ENCODE measurements at regions not wholly inside any gene's neighbourhood (a gene's known extent, or its start where the extent isn't known, plus 50 kb on each side); places are given as distances from the start of the nearest gene placed in this dataset.

DNA sequence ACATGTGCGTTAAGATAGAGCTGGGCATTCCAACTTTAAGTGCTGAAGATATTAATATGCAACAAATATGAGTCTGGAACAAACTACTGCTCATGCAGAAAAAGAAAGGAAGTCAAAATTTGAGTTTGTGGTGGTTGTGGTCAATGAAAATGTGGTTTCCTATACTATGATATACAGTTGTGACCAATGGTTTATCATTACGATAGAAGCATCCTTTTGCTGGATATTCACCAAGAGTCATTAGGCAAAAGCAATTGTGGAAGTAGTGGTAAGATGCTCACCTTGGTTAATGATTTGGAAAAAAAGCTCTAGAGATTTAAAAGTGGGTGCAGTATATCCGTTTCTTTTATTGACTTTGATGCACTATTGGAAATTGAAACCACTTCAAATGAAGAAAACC is 1007.0 kb downstream of the NR2F1-AS1 start:
- TF ChIP-seq, protein P1, sequence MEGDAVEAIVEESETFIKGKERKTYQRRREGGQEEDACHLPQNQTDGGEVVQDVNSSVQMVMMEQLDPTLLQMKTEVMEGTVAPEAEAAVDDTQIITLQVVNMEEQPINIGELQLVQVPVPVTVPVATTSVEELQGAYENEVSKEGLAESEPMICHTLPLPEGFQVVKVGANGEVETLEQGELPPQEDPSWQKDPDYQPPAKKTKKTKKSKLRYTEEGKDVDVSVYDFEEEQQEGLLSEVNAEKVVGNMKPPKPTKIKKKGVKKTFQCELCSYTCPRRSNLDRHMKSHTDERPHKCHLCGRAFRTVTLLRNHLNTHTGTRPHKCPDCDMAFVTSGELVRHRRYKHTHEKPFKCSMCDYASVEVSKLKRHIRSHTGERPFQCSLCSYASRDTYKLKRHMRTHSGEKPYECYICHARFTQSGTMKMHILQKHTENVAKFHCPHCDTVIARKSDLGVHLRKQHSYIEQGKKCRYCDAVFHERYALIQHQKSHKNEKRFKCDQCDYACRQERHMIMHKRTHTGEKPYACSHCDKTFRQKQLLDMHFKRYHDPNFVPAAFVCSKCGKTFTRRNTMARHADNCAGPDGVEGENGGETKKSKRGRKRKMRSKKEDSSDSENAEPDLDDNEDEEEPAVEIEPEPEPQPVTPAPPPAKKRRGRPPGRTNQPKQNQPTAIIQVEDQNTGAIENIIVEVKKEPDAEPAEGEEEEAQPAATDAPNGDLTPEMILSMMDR (IDR thresholded peaks at IDR 0.05 in 2 of 3, conservative IDR thresholded peaks at IDR 0.05 in 1 of 3; ENCODE audit: control insufficient read depth in 2 of 3, extremely low read depth in 1 of 3, insufficient read depth in 1 of 3, low read depth in 3 of 3, low read length in 3 of 3) = no peak
- TF ChIP-seq JUNB (IDR thresholded peaks at IDR 0.05) (no peak), FOXK2 (IDR thresholded peaks at IDR 0.05) (no peak), SMARCA5 (IDR thresholded peaks at IDR 0.05) (no peak), SP1 (IDR thresholded peaks at IDR 0.05; ENCODE audit: low read depth, low read length) (no peak), EZH2 (IDR thresholded peaks at IDR 0.05; ENCODE audit: borderline replicate concordance, control insufficient read depth, low read depth, low read length) (no peak), YBX1 (IDR thresholded peaks at IDR 0.05) (no peak), HDAC6 (IDR thresholded peaks at IDR 0.05; ENCODE audit: unreplicated experiment) (no peak), NR2C2 (IDR thresholded peaks at IDR 0.05; ENCODE audit: borderline replicate concordance, control insufficient read depth, insufficient read length, low read depth) (no peak), MXI1 (IDR thresholded peaks at IDR 0.05; ENCODE audit: low read depth, low read length) (no peak), MYC (IDR thresholded peaks at IDR 0.05; ENCODE audit: insufficient read depth, insufficient read length, insufficient replicate concordance, low read length, severe bottlenecking) (no peak)
- TF ChIP-seq, protein P2, sequence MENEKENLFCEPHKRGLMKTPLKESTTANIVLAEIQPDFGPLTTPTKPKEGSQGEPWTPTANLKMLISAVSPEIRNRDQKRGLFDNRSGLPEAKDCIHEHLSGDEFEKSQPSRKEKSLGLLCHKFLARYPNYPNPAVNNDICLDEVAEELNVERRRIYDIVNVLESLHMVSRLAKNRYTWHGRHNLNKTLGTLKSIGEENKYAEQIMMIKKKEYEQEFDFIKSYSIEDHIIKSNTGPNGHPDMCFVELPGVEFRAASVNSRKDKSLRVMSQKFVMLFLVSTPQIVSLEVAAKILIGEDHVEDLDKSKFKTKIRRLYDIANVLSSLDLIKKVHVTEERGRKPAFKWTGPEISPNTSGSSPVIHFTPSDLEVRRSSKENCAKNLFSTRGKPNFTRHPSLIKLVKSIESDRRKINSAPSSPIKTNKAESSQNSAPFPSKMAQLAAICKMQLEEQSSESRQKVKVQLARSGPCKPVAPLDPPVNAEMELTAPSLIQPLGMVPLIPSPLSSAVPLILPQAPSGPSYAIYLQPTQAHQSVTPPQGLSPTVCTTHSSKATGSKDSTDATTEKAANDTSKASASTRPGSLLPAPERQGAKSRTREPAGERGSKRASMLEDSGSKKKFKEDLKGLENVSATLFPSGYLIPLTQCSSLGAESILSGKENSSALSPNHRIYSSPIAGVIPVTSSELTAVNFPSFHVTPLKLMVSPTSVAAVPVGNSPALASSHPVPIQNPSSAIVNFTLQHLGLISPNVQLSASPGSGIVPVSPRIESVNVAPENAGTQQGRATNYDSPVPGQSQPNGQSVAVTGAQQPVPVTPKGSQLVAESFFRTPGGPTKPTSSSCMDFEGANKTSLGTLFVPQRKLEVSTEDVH (IDR thresholded peaks at IDR 0.05; ENCODE audit: low read depth, partially characterized antibody) = no peak
- TF ChIP-seq, protein P3, sequence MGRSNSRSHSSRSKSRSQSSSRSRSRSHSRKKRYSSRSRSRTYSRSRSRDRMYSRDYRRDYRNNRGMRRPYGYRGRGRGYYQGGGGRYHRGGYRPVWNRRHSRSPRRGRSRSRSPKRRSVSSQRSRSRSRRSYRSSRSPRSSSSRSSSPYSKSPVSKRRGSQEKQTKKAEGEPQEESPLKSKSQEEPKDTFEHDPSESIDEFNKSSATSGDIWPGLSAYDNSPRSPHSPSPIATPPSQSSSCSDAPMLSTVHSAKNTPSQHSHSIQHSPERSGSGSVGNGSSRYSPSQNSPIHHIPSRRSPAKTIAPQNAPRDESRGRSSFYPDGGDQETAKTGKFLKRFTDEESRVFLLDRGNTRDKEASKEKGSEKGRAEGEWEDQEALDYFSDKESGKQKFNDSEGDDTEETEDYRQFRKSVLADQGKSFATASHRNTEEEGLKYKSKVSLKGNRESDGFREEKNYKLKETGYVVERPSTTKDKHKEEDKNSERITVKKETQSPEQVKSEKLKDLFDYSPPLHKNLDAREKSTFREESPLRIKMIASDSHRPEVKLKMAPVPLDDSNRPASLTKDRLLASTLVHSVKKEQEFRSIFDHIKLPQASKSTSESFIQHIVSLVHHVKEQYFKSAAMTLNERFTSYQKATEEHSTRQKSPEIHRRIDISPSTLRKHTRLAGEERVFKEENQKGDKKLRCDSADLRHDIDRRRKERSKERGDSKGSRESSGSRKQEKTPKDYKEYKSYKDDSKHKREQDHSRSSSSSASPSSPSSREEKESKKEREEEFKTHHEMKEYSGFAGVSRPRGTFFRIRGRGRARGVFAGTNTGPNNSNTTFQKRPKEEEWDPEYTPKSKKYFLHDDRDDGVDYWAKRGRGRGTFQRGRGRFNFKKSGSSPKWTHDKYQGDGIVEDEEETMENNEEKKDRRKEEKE (IDR thresholded peaks at IDR 0.05) = no peak

Data from GM12878 (cell line).